ENCODE measurements at regions not wholly inside any gene's neighbourhood (a gene's known extent, or its start where the extent isn't known, plus 50 kb on each side); places are given as distances from the start of the nearest gene placed in this dataset.

GRCh38 chr3:110473405-110473804 lies 598.2 kb upstream of the NECTIN3 start:
- Histone ChIP-seq H3K27ac (no peak overlapping the region), H3K27me3 (no peaks in the 10 kb centered on the region), H3K9me3 (replicated peaks in 1 of 3) (no peaks in the 10 kb centered on the region), H3K36me3 (replicated peaks in 1 of 2) (no peaks in the 10 kb centered on the region), H3K4me1 (replicated peaks in 1 of 2) (no peaks in the 10 kb centered on the region), H3K4me3 (no peak overlapping the region)
- DNase-seq: no peak
- WGBS, 4 donors: 81 to 88% (median 82%) methylated on average over 4 of the region's 4 CpGs
- TF ChIP-seq, protein P1, sequence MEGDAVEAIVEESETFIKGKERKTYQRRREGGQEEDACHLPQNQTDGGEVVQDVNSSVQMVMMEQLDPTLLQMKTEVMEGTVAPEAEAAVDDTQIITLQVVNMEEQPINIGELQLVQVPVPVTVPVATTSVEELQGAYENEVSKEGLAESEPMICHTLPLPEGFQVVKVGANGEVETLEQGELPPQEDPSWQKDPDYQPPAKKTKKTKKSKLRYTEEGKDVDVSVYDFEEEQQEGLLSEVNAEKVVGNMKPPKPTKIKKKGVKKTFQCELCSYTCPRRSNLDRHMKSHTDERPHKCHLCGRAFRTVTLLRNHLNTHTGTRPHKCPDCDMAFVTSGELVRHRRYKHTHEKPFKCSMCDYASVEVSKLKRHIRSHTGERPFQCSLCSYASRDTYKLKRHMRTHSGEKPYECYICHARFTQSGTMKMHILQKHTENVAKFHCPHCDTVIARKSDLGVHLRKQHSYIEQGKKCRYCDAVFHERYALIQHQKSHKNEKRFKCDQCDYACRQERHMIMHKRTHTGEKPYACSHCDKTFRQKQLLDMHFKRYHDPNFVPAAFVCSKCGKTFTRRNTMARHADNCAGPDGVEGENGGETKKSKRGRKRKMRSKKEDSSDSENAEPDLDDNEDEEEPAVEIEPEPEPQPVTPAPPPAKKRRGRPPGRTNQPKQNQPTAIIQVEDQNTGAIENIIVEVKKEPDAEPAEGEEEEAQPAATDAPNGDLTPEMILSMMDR (IDR thresholded peaks at IDR 0.05): no peak
- no peak for TF ChIP-seq POLR2A (IDR thresholded peaks at IDR 0.05)
- intact Hi-C loops (cut with DNase I): no loop called here

- TF ChIP-seq, protein P1 (IDR thresholded peaks at IDR 0.05): no peak
- TF ChIP-seq POLR2A (IDR thresholded peaks at IDR 0.05): no peak
- Histone ChIP-seq H3K4me3 (no peak overlapping the region), H3K9me3 (replicated peaks in 1 of 3) (no peaks in the 10 kb centered on the region), H3K27ac (no peak overlapping the region), H3K27me3 (no peaks in the 10 kb centered on the region), H3K36me3 (replicated peaks in 1 of 2) (no peaks in the 10 kb centered on the region), H3K4me1 (replicated peaks in 1 of 2) (no peaks in the 10 kb centered on the region)
- no peak for DNase-seq
- intact Hi-C loops (cut with DNase I): no loop called here
- 61 to 72% (median 63%) methylated on average over 2 of the region's 2 CpGs for WGBS, 4 donors
Measured at GRCh38 chr3:110474397-110474796, 597.2 kb upstream of the NECTIN3 start.

- 87 to 90% (median 89%) methylated on average over 4 of the region's 4 CpGs for WGBS, 4 donors
- Histone ChIP-seq H3K27me3 (no peaks in the 10 kb centered on the region), H3K4me1 (replicated peaks in 1 of 2) (no peaks in the 10 kb centered on the region), H3K36me3 (replicated peaks in 1 of 2) (no peaks in the 10 kb centered on the region), H3K27ac (no peak overlapping the region), H3K4me3 (no peak overlapping the region), H3K9me3 (replicated peaks in 1 of 3) (no peaks in the 10 kb centered on the region)
- no peak for DNase-seq
- intact Hi-C loops (cut with DNase I): no loop called here
- TF ChIP-seq, protein P1 (IDR thresholded peaks at IDR 0.05): no peak
- no peak for TF ChIP-seq POLR2A (IDR thresholded peaks at IDR 0.05)
Measured at GRCh38 chr3:110478377-110479054, 593.1 kb upstream of the NECTIN3 start.

GRCh38 chr3:110479731-110480130 lies 591.9 kb upstream of the NECTIN3 start:
- no peaks in the 10 kb centered on the region for H3K36me3 ChIP-seq (replicated peaks in 1 of 2)
- no peak for DNase-seq
- no peak overlapping the region for H3K27ac ChIP-seq
- TF ChIP-seq POLR2A (IDR thresholded peaks at IDR 0.05): no peak
- TF ChIP-seq, protein P1 (IDR thresholded peaks at IDR 0.05): no peak
- no peaks in the 10 kb centered on the region for H3K27me3 ChIP-seq
- no peak overlapping the region for H3K4me3 ChIP-seq
- intact Hi-C loops (cut with DNase I): no loop called here
- no peaks in the 10 kb centered on the region for H3K9me3 ChIP-seq (replicated peaks in 1 of 3)
- no peaks in the 10 kb centered on the region for H3K4me1 ChIP-seq (replicated peaks in 1 of 2)
- 30 to 72% (median 46%) methylated on average over 2 of the region's 2 CpGs for WGBS, 4 donors
